GM03348 (cell line): ENCODE measurements at regions not wholly inside any gene's neighbourhood (a gene's known extent, or its start where the extent isn't known, plus 50 kb on each side); places are given as distances from the start of the nearest gene placed in this dataset.
"Not testable (repeated sequence)": the region's sequence is repeated elsewhere in the genome, so short reads cannot be mapped to it uniquely, and the experiment has no call there.

Experiments
- DNase-seq: peaks from one replicate; pipeline ENCODE4 v3.0.0; 2012; ENCODE audit warnings: low spot score

- DNase-seq, result no peak
These were observed 83.2 kb downstream of the MANEA start for GRCh38 chr6:95660544-95660943.

- DNase-seq, result no peak
These were observed 92.7 kb downstream of the MANEA start for GRCh38 chr6:95670011-95670463.

- DNase-seq, result no peak
These were observed 98.8 kb downstream of the MANEA start for GRCh38 chr6:95676011-95676628.

- DNase-seq, result no peak
These were observed 102.6 kb downstream of the MANEA start for GRCh38 chr6:95679981-95680380.

GRCh38 chr6:95681736-95682135 lies 104.4 kb downstream of the MANEA start:
- no peak for DNase-seq

GRCh38 chr6:95682476-95682875 lies 105.1 kb downstream of the MANEA start:
- DNase-seq, result no peak

- no peak for DNase-seq
These were observed 108.5 kb downstream of the MANEA start for GRCh38 chr6:95685822-95686221.

GRCh38 chr6:95686272-95686671 lies 108.9 kb downstream of the MANEA start:
- DNase-seq, result no peak

- no peak for DNase-seq
These were observed 109.6 kb downstream of the MANEA start for GRCh38 chr6:95686895-95687294.

GRCh38 chr6:95687839-95688238 lies 110.5 kb downstream of the MANEA start:
- DNase-seq, result no peak

- no peak for DNase-seq
These were observed 113.0 kb downstream of the MANEA start for GRCh38 chr6:95690328-95690727.

- DNase-seq, result no peak
These were observed 115.8 kb downstream of the MANEA start for GRCh38 chr6:95693108-95693507.

GRCh38 chr6:95698271-95698670 lies 120.9 kb downstream of the MANEA start:
- no peak for DNase-seq

- DNase-seq, result no peak
These were observed 146.3 kb downstream of the MANEA start for GRCh38 chr6:95723638-95724037.

GRCh38 chr6:95725344-95725743 lies 148.0 kb downstream of the MANEA start:
- DNase-seq, result no peak

GRCh38 chr6:95740157-95740556 lies 162.8 kb downstream of the MANEA start:
- DNase-seq, result no peak

- no peak for DNase-seq
These were observed 163.7 kb downstream of the MANEA start for GRCh38 chr6:95741045-95741444.

- DNase-seq, result no peak
These were observed 165.5 kb downstream of the MANEA start for GRCh38 chr6:95742767-95743289.

- no peak for DNase-seq
These were observed 166.3 kb downstream of the MANEA start for GRCh38 chr6:95743591-95743990.

GRCh38 chr6:95758236-95759069 lies 181.1 kb downstream of the MANEA start:
- not testable (repeated sequence) for DNase-seq

GRCh38 chr6:95767897-95768463 lies 190.6 kb downstream of the MANEA start:
- DNase-seq, result no peak

- DNase-seq, result no peak
These were observed 191.2 kb downstream of the MANEA start for GRCh38 chr6:95768539-95768938.

- no peak for DNase-seq
These were observed 200.0 kb downstream of the MANEA start for GRCh38 chr6:95777338-95777737.
